ENCODE measurements at regions not wholly inside any gene's neighbourhood (a gene's known extent, or its start where the extent isn't known, plus 50 kb on each side); places are given as distances from the start of the nearest gene placed in this dataset.

GRCh38 chr2:176554101-176555048 lies 285.1 kb downstream of the MTX2 start:
- no TSS peak for BruUV-seq (replicated peaks)
- no peak for TF ChIP-seq EZH2phosphoT487 (IDR thresholded peaks at IDR 0.05; ENCODE audit: borderline replicate concordance, low read length)
- TF ChIP-seq EZH2 (IDR thresholded peaks at IDR 0.05; ENCODE audit: low read length, unreplicated experiment): no peak
- peak; percentile 89 for TF ChIP-seq CTCF (conservative IDR thresholded peaks at IDR 0.05; ENCODE audit: low read depth, low read length)
- H3K4me3 ChIP-seq (ENCODE audit: low read length): peak overlapping the region; percentile 72
- peak overlapping the region; percentile 90 for H3K4me2 ChIP-seq (ENCODE audit: low read length)
- CTCF ChIA-PET: interaction anchor here (0.6 to 3.2 kb wide), 19 partner anchors 29 to 1675 kb away, joined by 3 to 29 read pairs (median 5); no protein-coding TSS in a partner anchor
- ATAC-seq (peak; percentile 52), DNase-seq (peak; percentile 85)
- peak overlapping the region; percentile 54 for H3K27ac ChIP-seq (ENCODE audit: low read length)
- H2AFZ ChIP-seq (ENCODE audit: low read length): peak overlapping the region; percentile 98
- no peaks in the 10 kb centered on the region for H3K79me2 ChIP-seq (ENCODE audit: low read length)
- H3K27me3 ChIP-seq (ENCODE audit: low read length): no peaks in the 10 kb centered on the region
- no peaks in the 10 kb centered on the region for H3K9me2 ChIP-seq (replicated peaks; ENCODE audit: low read length)
- intact Hi-C loops (cut with micrococcal nuclease): loop anchor here (1.0 to 10.0 kb wide), 4 partner anchors 84 to 414 kb away; no protein-coding TSS in a partner anchor
- no peaks in the 10 kb centered on the region for H3K36me3 ChIP-seq (ENCODE audit: low read depth, low read length)
- peak overlapping the region; percentile 57 for H3K9ac ChIP-seq (ENCODE audit: low read length)
- H3K9me3 ChIP-seq (ENCODE audit: low read length): no peaks in the 10 kb centered on the region
- H4K20me1 ChIP-seq (ENCODE audit: low read length): no peaks in the 10 kb centered on the region
- peaks cover 8% of the 10 kb centered on the region for H3F3A ChIP-seq (ENCODE audit: low read length, unreplicated experiment)
- POLR2A ChIA-PET (ENCODE audit: unreplicated experiment): interaction anchor here (0.5 kb wide), 2 partner anchors 61 to 423 kb away, joined by 3 to 5 read pairs; no protein-coding TSS in a partner anchor
- H3K4me1 ChIP-seq (ENCODE audit: insufficient read depth, low read length): peaks cover 32% of the 10 kb centered on the region

GRCh38 chr2:176555112-176555511 lies 285.9 kb downstream of the MTX2 start:
- no peak overlapping the region for H3K27ac ChIP-seq (ENCODE audit: low read length)
- no peaks in the 10 kb centered on the region for H3K9me3 ChIP-seq (ENCODE audit: low read length)
- no TSS peak for BruUV-seq (replicated peaks)
- H3K9me2 ChIP-seq (replicated peaks; ENCODE audit: low read length): no peaks in the 10 kb centered on the region
- H3K4me2 ChIP-seq (ENCODE audit: low read length): peak overlapping the region; percentile 73; the same call in 1 of the 2 replicates
- H3K36me3 ChIP-seq (ENCODE audit: low read depth, low read length): no peaks in the 10 kb centered on the region
- CTCF ChIA-PET: interaction anchor here (0.6 to 3.2 kb wide), 14 partner anchors 28 to 1676 kb away, joined by 3 to 29 read pairs (median 7); no protein-coding TSS in a partner anchor
- no peaks in the 10 kb centered on the region for H3K27me3 ChIP-seq (ENCODE audit: low read length)
- no peak overlapping the region for H3K9ac ChIP-seq (ENCODE audit: low read length)
- intact Hi-C loops (cut with micrococcal nuclease): loop anchor here (10.0 kb wide), 1 partner anchor 260 kb away; no protein-coding TSS in a partner anchor
- H4K20me1 ChIP-seq (ENCODE audit: low read length): no peaks in the 10 kb centered on the region
- peak overlapping the region; percentile 52; the same call in 1 of the 2 replicates for H2AFZ ChIP-seq (ENCODE audit: low read length)
- DNase-seq: no peak
- TF ChIP-seq EZH2phosphoT487 (IDR thresholded peaks at IDR 0.05; ENCODE audit: borderline replicate concordance, low read length) (no peak), CTCF (conservative IDR thresholded peaks at IDR 0.05; ENCODE audit: low read depth, low read length) (no peak), EZH2 (IDR thresholded peaks at IDR 0.05; ENCODE audit: low read length, unreplicated experiment) (no peak)
- H3K4me1 ChIP-seq (ENCODE audit: insufficient read depth, low read length): peaks cover 32% of the 10 kb centered on the region
- POLR2A ChIA-PET (ENCODE audit: unreplicated experiment): interaction anchor here (0.5 kb wide), 1 partner anchor 424 kb away, joined by 5 read pairs; no protein-coding TSS in a partner anchor
- H3K79me2 ChIP-seq (ENCODE audit: low read length): no peaks in the 10 kb centered on the region
- peaks cover 8% of the 10 kb centered on the region for H3F3A ChIP-seq (ENCODE audit: low read length, unreplicated experiment)
- H3K4me3 ChIP-seq (ENCODE audit: low read length): no peak overlapping the region
- ATAC-seq: no peak
